ENCODE measurements at regions not wholly inside any gene's neighbourhood (a gene's known extent, or its start where the extent isn't known, plus 50 kb on each side); places are given as distances from the start of the nearest gene placed in this dataset.

- TF ChIP-seq, protein P1, sequence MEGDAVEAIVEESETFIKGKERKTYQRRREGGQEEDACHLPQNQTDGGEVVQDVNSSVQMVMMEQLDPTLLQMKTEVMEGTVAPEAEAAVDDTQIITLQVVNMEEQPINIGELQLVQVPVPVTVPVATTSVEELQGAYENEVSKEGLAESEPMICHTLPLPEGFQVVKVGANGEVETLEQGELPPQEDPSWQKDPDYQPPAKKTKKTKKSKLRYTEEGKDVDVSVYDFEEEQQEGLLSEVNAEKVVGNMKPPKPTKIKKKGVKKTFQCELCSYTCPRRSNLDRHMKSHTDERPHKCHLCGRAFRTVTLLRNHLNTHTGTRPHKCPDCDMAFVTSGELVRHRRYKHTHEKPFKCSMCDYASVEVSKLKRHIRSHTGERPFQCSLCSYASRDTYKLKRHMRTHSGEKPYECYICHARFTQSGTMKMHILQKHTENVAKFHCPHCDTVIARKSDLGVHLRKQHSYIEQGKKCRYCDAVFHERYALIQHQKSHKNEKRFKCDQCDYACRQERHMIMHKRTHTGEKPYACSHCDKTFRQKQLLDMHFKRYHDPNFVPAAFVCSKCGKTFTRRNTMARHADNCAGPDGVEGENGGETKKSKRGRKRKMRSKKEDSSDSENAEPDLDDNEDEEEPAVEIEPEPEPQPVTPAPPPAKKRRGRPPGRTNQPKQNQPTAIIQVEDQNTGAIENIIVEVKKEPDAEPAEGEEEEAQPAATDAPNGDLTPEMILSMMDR (IDR thresholded peaks at IDR 0.05) = peak; percentile 86
- TF ChIP-seq EZH2 (IDR thresholded peaks at IDR 0.05; ENCODE audit: borderline replicate concordance, insufficient read depth, low read depth, low read length, poor library complexity, severe bottlenecking) = no peak
Observed at GRCh38 chr15:62742409-62743171, 300.0 kb upstream of the TPM1 start.

All from B cell (primary cell).